Esophagus squamous epithelium (tissue), 4 donors: ENCODE measurements at regions not wholly inside any gene's neighbourhood (a gene's known extent, or its start where the extent isn't known, plus 50 kb on each side); places are given as distances from the start of the nearest gene placed in this dataset.

Source experiments
- CTCF ChIP-seq, 6 experiments: fragments of 450-650 bp in 4 of 6; fragments of 200-600 bp in 2 of 6; sonication (generic) in 2 of 6; IDR thresholded peaks; one replicate each; pipeline ENCODE4 v1.5.1; 2016 to 2019; ENCODE audit warnings: antibody characterized with exemption in 6 of 6, mild to moderate bottlenecking in 4 of 6, moderate library complexity in 4 of 6
- POLR2A ChIP-seq, 4 donors: fragments of 450-650 bp; IDR thresholded peaks; one replicate each; pipeline ENCODE4 v1.6.1; 2017; ENCODE audit warnings: antibody characterized with exemption in 4 of 4, mild to moderate bottlenecking in 4 of 4, moderate library complexity in 3 of 4

GRCh38 chr10:23499372-23500132, 60.7 kb downstream of the OTUD1 start:
- TF ChIP-seq POLR2A (IDR thresholded peaks at IDR 0.05) (no peak), CTCF (IDR thresholded peaks at IDR 0.05) (no peak)
